HepG2 (cell line): ENCODE measurements at regions not wholly inside any gene's neighbourhood (a gene's known extent, or its start where the extent isn't known, plus 50 kb on each side); places are given as distances from the start of the nearest gene placed in this dataset.

Source experiments
- ATAC-seq: fragments of 200-7000 bp; cut with Tn5 transposase; 3 replicates; pipeline ENCODE4 v1.9.1; 2020; ENCODE audit warnings: mild to moderate bottlenecking, moderate library complexity
- BruUV-seq: library from RNA; stranded (reverse); fragments of 400-500 nt; replicated peaks from 2 replicates; lab custom pipeline; 2021; lab: Mats Ljungman, UMichigan
- CTCF ChIA-PET: fragments of 300-600 bp; formaldehyde crosslinking; extraction: SDS; loops from one replicate; lab custom pipeline; 2021; ENCODE audit warnings: low total read pairs, inconsistent platforms, low intra/inter-chr PET ratio; lab: Yijun Ruan, JAX
- POLR2A ChIA-PET: fragments of 350-600 bp; sonication (Branson Sonifier 250); formaldehyde crosslinking; loops from one replicate; lab custom pipeline; 2020; ENCODE audit warnings: antibody characterized with exemption, inconsistent platforms; lab: Yijun Ruan, JAX
- DNase-seq: peaks from one replicate; pipeline ENCODE4 v3.0.0-alpha.2; 2015; ENCODE audit warnings: low spot score
- FAIRE-seq: peaks from 3 replicates; lab custom pipeline; 2011; peaks lifted over from hg19 to GRCh38; lab: Jason Lieb, UNC
- H2AFZ ChIP-seq: one replicate; pipeline ENCODE4 v1.6.1; 2011; ENCODE audit warnings: low read length, inconsistent platforms
- H3K27ac ChIP-seq: fragments of 300-600 bp; 3 replicates; pipeline ENCODE4 v1.8.0; 2011; ENCODE audit warnings: mixed run types, mild to moderate bottlenecking, mixed read lengths, low read length, inconsistent platforms; ENCODE audit not compliant: insufficient read depth; ENCODE audit errors: extremely low read length
- H3K27me3 ChIP-seq, 2 experiments: fragments of 200-600 bp in 1 of 2; 2 replicates in 1 of 2; 3 replicates in 1 of 2; pipeline versions ENCODE4 v1.6.0 to v1.8.0; 2011; ENCODE audit warnings: low read length in 2 of 2, mild to moderate bottlenecking in 2 of 2, moderate library complexity in 2 of 2, inconsistent platforms in 1 of 2; ENCODE audit not compliant: insufficient read depth in 2 of 2, control insufficient read depth in 1 of 2
- H3K36me3 ChIP-seq, 2 experiments: fragments of 200-600 bp in 1 of 2; replicated peaks in 1 of 2; 2 replicates in 1 of 2; 3 replicates in 1 of 2; pipeline versions ENCODE4 v1.5.1 to v1.8.0; 2011; ENCODE audit warnings: low read length in 2 of 2, inconsistent platforms in 1 of 2; ENCODE audit not compliant: insufficient read depth in 2 of 2, control insufficient read depth in 1 of 2
- H3K4me1 ChIP-seq: 2 replicates; pipeline ENCODE4 v1.5.1; 2012; ENCODE audit warnings: low read length, inconsistent platforms; ENCODE audit not compliant: insufficient read depth
- H3K4me2 ChIP-seq: 2 replicates; pipeline ENCODE4 v1.6.0; 2011; ENCODE audit warnings: low read depth, low read length, inconsistent platforms
- H3K4me3 ChIP-seq, 3 experiments: fragments of 200-600 bp in 1 of 3; sonication (generic), shearing (Covaris generic) in 1 of 3; replicated peaks in 1 of 3; 2 replicates each; pipeline ENCODE4 v1.5.1; 2011 to 2016; ENCODE audit warnings: low read length in 3 of 3, inconsistent platforms in 2 of 3, low read depth in 2 of 3, mild to moderate bottlenecking in 2 of 3, control low read depth in 1 of 3, mixed read lengths in 1 of 3; ENCODE audit not compliant: insufficient read depth in 1 of 3
- H3K79me2 ChIP-seq: one replicate; pipeline ENCODE4 v1.6.1; 2011; ENCODE audit warnings: low read length, inconsistent platforms; ENCODE audit not compliant: insufficient read depth
- H3K9ac ChIP-seq: 2 replicates; pipeline ENCODE4 v1.6.0; 2011; ENCODE audit warnings: mild to moderate bottlenecking, low read depth, low read length, inconsistent platforms; ENCODE audit not compliant: insufficient read depth
- H3K9me3 ChIP-seq: 2 replicates; pipeline ENCODE4 v1.5.1; 2012; ENCODE audit warnings: mild to moderate bottlenecking, low read length
- H4K20me1 ChIP-seq: 2 replicates; pipeline ENCODE4 v1.6.0; 2011; ENCODE audit warnings: inconsistent platforms, mild to moderate bottlenecking, low read length, moderate library complexity; ENCODE audit not compliant: insufficient read depth
- MAFF ChIP-seq: IDR thresholded peaks from 2 replicates; pipeline ENCODE4 v1.6.1; 2011; ENCODE audit warnings: low read depth, low read length, improper control_type of control experiment
- MAFK ChIP-seq, 2 experiments: IDR thresholded peaks in 1 of 2; conservative IDR thresholded peaks in 1 of 2; 2 replicates each; pipeline ENCODE4 v1.6.1; 2011; ENCODE audit warnings: improper control_type of control experiment in 2 of 2, low read length in 2 of 2
- SNRNP70 ChIP-seq: fragments of 200-400 bp; formaldehyde crosslinking; IDR thresholded peaks from 2 replicates; pipeline ENCODE4 v1.6.1; 2017; ENCODE audit warnings: mild to moderate bottlenecking, low read depth, low read length, moderate library complexity
- WGBS: methylation state at CpG from one replicate; pipeline ENCODE4 v1.1.6; 2017; ENCODE audit warnings: low lambda C conversion rate; 5-methylcytosine and 5-hydroxymethylcytosine counted together
- in situ Hi-C: cut with HindIII; loops from 2 replicates; pipeline ENCODE4 v1.10.0; 2017; ENCODE audit warnings: low pct_unique_long_range_greater_than_20kb; ENCODE audit not compliant: extremely low pct_ligation_motif_present
- intact Hi-C: fragments of 100-400 bp; cut with micrococcal nuclease; formaldehyde crosslinking; loops from one replicate; pipeline ENCODE4 v1.10.0; 2022; ENCODE audit not compliant: unreplicated experiment
- TF ChIP-seq, protein P1 (sequence below): sonication (generic); formaldehyde crosslinking; IDR thresholded peaks from 2 replicates; pipeline ENCODE4 v1.4.0; 2020; ENCODE audit warnings: missing genetic modification reagents, borderline replicate concordance

DNA sequence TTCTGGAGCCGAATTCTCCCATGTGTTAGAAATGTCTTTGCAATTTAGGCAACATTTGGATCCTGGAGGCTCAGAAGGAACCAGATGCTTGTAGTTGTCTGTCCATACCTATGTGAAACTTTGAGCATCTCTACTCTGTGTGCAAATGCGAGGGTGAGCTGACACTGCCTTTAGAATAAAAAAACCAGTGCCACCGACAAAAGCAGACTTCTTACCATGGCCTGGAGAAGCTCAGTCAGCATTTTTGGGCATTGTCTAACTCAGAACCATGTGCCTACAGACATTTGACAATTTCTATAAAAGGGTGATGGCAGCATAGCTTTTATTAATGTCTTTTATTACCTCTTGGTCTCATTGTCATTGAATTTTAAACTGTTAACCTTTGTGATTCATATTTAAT is 78.4 kb upstream of the PPM1H start:
- no peak overlapping the region for H2AFZ ChIP-seq
- no peak for FAIRE-seq
- H3K27ac ChIP-seq, result no peak overlapping the region
- H3K4me2 ChIP-seq, result no peak overlapping the region
- intact Hi-C loops, result no loop called here
- no TSS peak for BruUV-seq
- TF ChIP-seq MAFF (peak; percentile 57), MAFK (conservative IDR thresholded peaks at IDR 0.05 in 1 of 2, IDR thresholded peaks at IDR 0.05 in 1 of 2; ENCODE audit: low read length in 2 of 2) (peak; percentile 71 to 80)
- TF ChIP-seq, protein P1, sequence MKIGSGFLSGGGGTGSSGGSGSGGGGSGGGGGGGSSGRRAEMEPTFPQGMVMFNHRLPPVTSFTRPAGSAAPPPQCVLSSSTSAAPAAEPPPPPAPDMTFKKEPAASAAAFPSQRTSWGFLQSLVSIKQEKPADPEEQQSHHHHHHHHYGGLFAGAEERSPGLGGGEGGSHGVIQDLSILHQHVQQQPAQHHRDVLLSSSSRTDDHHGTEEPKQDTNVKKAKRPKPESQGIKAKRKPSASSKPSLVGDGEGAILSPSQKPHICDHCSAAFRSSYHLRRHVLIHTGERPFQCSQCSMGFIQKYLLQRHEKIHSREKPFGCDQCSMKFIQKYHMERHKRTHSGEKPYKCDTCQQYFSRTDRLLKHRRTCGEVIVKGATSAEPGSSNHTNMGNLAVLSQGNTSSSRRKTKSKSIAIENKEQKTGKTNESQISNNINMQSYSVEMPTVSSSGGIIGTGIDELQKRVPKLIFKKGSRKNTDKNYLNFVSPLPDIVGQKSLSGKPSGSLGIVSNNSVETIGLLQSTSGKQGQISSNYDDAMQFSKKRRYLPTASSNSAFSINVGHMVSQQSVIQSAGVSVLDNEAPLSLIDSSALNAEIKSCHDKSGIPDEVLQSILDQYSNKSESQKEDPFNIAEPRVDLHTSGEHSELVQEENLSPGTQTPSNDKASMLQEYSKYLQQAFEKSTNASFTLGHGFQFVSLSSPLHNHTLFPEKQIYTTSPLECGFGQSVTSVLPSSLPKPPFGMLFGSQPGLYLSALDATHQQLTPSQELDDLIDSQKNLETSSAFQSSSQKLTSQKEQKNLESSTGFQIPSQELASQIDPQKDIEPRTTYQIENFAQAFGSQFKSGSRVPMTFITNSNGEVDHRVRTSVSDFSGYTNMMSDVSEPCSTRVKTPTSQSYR (CRISPR knock-in tag), result no peak
- no peaks in the 10 kb centered on the region for H3K79me2 ChIP-seq
- H3K4me1 ChIP-seq, result no peaks in the 10 kb centered on the region
- no peak overlapping the region for H3K9ac ChIP-seq
- H3K9me3 ChIP-seq, result no peaks in the 10 kb centered on the region
- DNase-seq, result no peak
- H3K36me3 ChIP-seq, result no peaks in the 10 kb centered on the region
- in situ Hi-C loops, result no loop called here
- H3K27me3 ChIP-seq, result no peaks in the 10 kb centered on the region; a peak in 1 of 5 replicates
- 5% methylated on average over 2 of the region's 3 CpGs for WGBS
- ATAC-seq, result no peak
- no peaks in the 10 kb centered on the region for H4K20me1 ChIP-seq
- H3K4me3 ChIP-seq, result no peak overlapping the region
- ChIA-PET CTCF (no interaction called here), POLR2A (no interaction called here)

DNA sequence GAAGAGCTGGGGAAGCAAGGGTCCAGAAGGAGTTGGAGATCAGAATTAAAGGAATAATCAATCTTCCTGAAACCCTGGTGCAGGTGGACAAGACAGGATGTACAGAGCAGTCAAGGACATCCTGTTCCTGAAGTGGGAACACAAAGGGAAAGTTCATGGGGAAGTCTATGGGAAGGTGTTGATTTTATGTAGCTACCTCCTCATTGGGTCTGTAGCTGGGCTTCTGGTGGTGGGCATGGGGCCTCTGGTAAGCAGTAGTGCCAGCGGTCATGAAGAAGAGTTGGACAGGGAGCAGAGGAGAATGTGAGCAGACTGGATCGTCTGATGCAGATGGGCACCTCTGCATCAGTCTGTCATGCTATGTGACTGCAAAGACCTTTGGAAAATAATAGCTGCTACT is 75.7 kb upstream of the PPM1H start:
- no peaks in the 10 kb centered on the region; a peak in 1 of 5 replicates for H3K27me3 ChIP-seq
- intact Hi-C loops, result no loop called here
- H4K20me1 ChIP-seq, result no peaks in the 10 kb centered on the region
- 57% methylated on average over 2 of the region's 2 CpGs for WGBS
- H3K4me2 ChIP-seq, result no peak overlapping the region
- no peak overlapping the region for H2AFZ ChIP-seq
- no peaks in the 10 kb centered on the region for H3K79me2 ChIP-seq
- ChIA-PET POLR2A (no interaction called here), CTCF (no interaction called here)
- no peak overlapping the region for H3K4me3 ChIP-seq
- no peaks in the 10 kb centered on the region for H3K9me3 ChIP-seq
- no peak for TF ChIP-seq SNRNP70
- H3K9ac ChIP-seq, result no peak overlapping the region
- no TSS peak for BruUV-seq
- in situ Hi-C loops, result no loop called here
- no peak for ATAC-seq
- no peak overlapping the region for H3K27ac ChIP-seq
- FAIRE-seq, result no peak
- no peaks in the 10 kb centered on the region for H3K36me3 ChIP-seq
- DNase-seq, result no peak
- no peaks in the 10 kb centered on the region for H3K4me1 ChIP-seq
